Stimulated activated CD8-positive, alpha-beta memory T cell treated with anti-CD3 and anti-CD28 coated beads, Interleukin-4, amount 100 ng/mL, for 24 hours (primary cell): ENCODE measurements at regions not wholly inside any gene's neighbourhood (a gene's known extent, or its start where the extent isn't known, plus 50 kb on each side); places are given as distances from the start of the nearest gene placed in this dataset.
"Not testable (repeated sequence)": the region's sequence is repeated elsewhere in the genome, so short reads cannot be mapped to it uniquely, and the experiment has no call there.

Experiments
- DNase-seq: peaks from one replicate; pipeline ENCODE4 v3.0.0-alpha.2; 2020; ENCODE audit warnings: low read depth

DNA sequence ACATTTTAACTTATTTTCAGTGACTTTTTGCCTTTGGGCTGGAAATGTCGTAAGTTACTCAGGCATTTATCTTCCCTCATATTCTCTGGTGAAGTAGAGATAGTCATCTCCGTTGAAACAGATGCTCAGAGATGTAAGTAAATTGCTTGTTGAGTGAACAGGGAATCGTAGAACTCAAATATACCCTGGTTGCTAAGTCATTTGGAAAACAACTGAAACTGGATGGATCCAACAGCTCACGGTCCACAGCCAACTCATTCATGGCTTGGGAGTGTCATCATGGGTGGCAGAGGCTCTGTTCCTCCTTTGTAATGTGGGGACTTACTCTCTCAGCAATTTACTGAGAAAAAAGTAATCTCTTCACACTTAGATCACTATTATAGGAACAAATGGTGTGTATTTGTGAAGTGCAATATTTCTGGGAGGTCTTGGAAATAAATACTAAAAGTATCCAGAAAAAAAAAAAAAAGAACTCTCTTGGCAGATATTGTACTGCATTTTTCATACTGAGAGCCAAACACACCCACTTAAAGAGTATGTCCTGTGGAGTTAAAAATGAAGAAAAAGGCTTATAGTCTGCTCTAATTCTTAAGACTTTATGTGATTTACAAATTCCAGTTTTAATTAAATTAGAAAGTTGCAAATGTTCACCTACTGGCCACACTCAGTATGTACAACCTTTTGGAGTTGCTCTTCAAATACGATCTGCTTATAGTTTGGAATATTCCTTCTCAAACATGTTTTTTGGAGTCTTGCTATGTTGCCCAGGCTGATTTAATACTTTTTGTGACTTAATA is 107.4 kb downstream of the LEPR start:
- no peak for DNase-seq

DNA sequence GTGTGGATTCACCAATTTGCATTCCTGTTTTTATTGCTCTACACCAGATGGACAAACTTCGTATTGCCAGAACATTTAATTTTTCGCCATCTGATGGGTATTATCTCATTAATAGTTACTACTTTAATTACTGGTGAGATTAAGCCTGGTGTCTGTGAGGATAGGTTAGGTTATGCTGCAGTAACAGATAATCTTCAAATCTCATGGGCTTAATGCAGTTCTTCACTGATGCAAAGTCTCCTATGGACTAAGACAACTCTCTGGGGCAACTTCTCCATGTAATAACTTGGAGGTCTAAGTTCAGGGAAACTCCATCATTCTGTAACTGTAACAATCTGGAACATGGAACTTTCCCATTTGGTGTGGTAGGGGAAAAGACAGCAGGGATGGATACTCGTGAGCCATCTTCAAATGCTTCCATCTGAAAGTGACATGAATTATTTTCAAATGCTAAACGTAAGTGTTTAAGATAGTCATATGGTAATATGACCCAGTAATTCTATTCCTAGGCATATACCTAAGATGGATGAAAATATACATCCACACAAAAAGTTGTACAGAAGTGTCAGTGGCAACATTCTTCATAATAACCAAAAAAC is 111.6 kb downstream of the LEPR start:
- DNase-seq = no peak

DNA sequence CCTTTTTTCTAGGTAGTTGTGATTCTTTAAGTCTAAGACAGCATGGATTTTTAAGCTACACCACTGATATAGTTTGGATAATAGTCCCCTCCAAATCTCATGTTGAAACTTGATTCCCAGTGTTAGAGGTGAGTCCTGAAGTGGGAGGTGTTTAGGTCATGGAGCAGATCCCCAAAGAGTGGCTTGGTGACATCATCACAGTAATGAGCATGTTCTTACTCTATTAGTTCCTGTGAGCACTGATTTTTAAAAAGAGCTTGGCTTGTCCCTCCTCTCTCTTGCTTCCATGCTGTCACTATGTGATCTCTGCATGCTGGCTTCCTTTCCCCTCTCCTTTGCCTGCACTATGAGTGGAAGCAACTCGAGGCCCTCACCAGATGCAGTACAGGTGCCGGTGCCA is 115.5 kb downstream of the LEPR start:
- DNase-seq = no peak

DNA sequence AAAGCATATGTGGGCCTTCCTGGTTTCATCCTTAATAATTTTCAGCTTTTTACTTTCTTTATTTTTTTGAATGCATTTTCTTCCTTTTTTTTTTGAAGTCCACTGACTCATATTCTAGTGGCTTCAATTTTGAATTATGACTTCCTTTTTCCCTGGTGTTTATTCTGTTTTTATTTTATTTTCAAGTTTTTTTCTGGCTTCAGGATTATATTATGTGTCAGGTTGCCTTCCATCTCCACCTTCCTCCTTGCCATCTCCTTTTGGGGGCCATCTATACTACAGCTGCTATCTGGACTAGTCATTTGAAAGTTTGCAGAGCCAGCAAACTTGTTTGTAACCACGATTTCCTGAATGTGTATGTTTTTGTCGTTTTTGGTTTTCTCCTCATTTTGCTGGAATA is 117.6 kb downstream of the LEPR start:
- DNase-seq = no peak

DNA sequence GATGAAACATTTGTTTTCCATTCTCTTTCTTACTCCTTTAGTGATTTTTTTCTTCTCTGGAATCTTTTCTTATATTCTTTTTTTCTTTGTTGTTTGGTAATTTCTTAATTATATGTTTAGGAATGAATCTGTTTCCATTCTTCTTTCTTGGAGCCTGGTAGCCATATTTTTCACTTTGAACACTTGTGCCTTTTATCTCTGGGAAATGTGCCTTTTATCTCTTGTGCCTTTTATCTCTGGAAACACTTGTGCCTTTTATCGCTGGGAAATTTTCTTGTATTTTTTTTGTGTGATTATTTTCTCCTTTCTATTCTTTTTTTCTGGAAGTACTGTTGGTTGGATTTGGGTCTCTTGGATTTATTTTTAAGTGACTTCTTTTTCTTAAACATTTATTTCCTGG is 118.2 kb downstream of the LEPR start:
- DNase-seq = no peak

DNA sequence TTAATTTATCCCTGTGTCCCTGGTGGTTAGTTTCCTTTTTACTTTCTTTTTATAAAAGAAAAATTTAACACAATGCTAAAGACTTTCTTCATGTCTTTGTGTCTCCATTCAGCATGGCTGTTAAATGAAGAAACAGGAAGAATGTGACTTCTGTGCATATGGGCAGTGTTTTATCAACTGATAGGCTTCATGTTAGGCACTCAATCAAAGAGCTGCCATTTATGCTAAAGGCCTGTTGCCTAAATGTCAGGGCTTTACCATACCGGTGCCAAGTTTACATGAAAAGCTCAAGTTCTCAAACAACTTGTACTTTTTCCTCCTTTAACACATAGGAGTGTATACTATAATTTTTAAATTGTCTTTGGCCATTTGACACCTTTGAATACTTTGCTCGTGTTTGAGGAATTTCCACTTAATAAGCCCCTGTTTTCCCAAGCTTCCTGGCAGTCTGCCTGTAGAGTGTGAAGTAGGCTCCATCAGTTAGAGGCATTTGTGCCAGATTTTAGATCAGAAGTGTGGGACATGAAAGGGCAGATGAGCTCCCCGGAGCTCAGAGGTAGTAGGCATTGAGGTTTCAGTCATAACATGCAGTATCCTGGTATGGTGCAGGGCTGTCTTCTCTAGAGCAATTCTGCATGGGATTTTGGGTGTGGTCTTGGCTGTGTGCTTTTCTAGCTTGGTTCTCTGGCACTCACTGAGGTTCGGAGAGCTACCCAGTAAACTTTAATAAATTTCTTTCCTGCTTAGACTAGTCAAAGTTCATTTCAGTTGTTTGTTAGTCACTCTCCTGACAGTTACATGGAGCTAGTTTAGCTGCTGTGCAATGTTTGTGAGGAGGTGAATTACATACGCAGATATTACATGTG is 119.0 kb downstream of the LEPR start:
- DNase-seq = no peak

DNA sequence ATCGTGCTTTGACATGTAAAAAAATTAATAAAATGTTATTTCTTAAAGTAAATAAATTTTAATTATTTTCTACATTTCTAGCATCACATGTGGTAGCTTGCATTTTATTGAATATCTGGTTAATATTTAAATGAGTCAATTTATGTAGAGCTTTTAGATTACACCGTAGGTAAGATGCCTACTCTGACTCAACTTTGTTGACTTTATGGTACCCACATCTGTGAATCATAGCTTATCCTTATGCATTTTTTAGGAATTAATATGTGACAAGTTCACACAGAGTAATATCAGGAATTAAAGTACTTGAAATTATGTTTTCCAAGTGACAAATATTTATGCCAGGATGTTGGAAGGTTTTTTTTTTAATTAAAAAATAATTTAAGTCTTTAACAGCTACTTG is 120.7 kb downstream of the LEPR start:
- DNase-seq = no peak

DNA sequence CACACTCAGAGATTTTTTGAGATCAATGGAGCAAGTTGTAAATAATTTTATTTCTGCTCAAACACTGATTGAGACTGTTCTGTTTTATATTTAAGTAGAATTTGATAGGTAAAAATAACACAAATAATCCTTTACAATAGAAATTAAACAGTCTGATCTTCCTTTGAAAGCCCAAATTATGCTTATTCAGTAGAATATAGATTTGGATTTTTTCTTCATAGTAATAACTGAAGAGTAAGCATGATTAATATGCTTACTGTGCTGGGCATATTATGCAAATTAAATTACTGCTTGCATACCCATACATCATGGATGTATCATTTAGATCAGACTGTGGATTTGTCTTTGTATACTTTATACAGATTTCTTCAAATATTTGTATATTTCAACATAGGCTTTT is 121.4 kb downstream of the LEPR start:
- DNase-seq = no peak

DNA sequence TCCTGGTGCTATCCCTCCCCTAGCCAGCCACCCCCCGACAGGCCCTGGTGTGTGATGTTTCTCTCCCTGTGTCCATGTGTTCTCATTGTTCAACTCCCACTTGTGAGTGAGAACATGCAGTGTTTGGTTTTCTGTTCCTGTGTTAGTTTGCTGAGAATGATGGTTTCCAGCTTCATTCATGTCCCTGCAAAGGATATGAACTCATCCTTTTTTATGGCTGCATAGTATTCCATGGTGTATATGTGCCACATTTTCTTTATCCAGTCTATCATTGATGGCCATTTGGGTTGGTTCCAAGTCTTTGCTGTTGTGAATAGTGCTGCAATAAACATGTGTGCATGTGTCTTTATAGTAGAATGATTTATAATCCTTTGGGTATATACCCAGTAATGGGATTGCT is 122.1 kb downstream of the LEPR start:
- not testable (repeated sequence) for DNase-seq

DNA sequence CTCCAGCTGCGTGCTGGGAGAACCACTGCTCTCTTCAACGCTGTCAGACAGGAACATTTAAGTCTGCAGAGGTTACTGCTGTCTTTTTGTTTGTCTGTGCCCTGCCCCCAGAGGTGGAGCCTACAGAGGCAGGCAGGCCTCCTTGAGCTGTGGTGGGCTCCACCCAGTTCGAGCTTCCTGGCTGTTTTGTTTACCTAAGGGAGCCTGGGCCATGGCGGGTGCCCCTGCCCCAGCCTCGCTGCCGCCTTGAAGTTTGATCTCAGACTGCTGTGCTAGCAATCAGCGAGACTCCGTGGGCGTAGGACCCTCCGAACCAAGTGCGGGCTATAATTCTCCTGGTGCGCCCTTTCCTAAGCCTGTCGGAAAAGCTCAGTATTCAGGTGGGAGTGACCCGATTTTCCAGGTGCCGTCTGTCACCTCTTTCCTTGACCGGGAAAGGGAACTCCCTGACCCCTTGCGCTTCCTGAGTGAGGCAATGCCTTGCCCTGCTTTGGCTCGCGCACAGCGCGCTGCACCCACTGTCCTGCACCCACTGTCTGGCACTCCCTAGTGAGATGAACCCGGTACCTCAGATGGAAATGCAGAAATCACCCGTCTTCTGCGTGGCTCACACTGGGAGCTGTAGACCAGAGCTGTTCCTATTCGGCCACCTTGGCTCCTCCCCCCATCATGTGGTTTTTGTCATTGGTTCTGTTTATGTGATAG is 130.0 kb downstream of the LEPR start:
- not testable (repeated sequence) for DNase-seq

DNA sequence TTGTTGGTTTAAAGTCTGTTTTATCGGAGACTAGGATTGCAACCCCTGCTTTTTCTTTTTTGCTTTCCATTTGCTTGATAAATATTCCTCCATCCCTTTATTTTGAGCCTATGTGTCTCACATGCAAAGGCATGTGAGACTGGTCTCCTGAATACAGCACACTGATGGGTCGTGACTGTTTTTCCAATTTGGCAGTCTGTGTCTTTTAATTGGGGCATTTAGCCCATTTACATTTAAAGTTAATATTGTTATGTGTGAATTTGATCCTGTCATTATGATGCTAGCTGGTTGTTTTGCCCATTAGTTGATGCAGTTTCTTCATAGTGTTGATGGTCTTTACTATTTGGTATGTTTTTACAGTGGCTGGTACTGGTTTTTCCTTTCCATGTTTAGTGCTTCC is 132.0 kb downstream of the LEPR start:
- DNase-seq = not testable (repeated sequence)

DNA sequence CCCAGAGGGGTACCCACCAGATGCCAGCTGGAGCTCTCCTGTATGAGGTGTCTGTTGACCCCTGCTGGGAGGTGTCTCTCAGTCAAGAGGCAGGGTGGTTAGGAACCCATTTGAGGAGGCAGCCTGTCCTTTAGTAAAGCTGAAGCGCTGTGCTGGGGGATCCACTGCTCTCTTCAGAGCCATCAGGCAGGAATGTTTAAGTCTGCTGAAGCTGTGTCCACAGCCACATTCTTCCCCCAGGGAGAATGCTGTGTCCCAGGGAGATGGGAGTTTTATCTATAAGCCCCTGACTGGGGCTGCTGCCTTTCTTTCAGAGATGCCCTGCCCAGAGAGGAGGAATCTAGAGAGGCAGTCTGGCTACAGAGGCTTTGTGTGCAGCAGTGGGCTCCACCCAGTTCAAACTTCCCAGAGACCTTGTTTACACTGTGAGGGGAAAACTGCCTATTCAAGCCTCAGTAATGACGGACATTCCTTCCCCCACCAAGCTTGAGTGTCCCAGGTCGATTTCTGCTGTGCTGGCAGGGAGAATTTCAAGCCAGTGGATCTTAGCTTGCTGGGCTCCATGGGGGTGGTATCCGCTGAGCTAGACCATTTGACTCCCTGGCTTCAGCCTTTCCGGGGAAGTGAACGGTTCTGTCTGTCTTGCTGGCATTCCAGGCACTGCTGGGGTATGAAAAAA is 133.8 kb downstream of the LEPR start:
- not testable (repeated sequence) for DNase-seq

DNA sequence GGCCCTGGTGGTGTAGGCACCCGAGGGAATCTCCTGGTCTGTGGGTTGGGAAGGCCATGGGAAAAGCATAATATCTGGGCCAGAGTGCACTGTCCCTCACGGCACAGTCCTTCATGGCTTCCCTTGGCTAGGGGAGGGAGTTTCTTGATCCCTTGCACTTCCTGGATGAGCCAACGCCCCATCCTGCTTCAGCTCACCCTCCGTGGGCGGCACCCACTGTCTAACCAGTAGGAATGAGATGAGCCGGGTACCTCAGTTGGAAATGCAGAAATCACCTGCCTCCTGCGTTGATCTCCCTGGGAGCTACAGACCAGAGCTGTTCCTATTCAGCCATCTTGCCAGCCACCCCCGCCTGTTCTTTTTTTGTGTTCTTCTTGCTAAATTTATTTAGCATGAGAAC is 134.4 kb downstream of the LEPR start:
- no peak for DNase-seq

DNA sequence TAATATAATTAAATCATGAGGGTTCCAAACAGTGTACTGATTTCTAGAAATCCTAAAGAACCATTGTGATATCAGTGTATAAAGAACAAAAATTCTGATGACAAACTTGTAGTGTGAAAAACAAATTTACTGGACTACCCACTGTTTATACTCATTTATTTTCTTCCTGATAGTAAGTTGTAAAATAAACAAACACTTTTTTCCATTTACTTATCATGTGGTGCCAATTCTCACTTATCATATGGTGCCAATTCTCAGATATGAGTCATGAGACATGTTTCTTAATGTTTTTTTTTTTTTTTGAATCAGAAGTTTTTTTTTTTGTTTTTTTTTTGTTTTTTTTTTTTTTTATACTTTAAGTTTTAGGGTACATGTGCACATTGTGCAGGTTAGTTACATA is 137.7 kb downstream of the LEPR start:
- DNase-seq = no peak

DNA sequence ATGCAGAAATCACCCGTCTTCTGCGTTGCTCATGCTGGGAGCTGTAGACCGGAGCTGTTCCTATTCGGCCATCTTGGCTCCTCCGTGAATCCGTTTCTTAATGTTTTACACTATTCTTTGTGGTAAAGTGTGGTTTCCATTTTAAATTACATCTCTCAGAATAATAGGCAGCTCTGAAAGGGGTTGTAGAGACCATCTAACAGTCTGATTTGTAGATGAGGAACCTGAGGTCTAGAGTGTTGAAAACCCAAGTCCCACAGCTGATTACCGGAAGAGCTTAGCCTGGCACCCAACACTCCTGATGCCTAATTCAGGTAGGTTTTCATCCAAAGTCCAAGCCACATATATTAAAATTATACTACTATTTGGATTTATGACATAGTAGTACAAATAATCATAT is 144.0 kb downstream of the LEPR start:
- no peak for DNase-seq

DNA sequence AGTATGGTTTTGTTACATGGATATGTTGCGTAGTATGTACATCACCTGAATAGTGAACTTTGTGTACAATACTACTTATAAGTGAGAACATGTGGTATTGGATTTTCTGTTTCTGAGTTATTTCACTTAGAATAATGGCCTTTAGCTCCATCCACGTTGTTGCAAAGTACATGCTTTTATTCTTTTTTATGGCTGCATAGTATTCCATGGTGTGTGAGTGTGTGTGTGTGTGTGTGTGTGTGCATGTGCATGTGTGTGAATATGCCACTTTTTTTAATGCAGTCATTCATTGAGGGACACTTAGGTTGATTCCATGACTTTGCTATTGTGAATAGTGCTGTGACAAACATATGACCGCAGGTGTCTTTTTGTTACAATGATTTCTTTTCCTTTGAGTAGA is 147.8 kb downstream of the LEPR start:
- no peak for DNase-seq

DNA sequence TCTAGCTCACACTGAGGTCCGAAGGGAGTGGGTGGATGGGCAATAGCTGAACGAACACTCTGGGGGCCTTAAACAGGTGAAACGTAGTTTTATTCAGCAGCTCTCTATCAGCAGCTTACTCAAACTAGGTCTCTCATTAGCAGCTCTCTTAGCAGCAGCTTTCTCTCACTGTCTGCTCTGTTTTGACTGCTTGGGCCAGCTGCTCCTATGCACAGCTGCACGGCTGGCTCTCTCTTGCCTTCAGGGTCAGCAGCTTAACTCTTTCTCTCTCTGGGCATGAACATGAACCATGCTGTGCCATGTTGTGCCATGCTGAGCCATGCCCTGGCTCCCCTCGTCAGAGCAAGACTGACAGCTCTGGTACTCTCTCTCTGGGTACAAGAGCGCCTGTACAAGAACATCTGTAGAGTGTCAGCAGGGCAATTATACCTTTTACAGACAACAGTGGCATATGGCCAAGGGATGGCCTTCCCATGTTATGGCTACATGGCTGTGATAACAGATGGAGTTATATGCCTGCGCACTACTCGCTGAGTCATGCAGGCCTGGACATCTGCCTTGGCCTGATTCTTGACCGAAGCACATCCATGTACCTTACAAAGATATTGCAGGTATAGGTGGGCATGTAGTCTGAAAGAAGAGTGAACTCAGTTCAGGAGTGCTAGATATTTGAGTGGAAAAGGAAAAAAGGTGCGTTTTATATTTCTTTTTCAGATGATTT is 152.4 kb downstream of the LEPR start:
- DNase-seq = no peak

DNA sequence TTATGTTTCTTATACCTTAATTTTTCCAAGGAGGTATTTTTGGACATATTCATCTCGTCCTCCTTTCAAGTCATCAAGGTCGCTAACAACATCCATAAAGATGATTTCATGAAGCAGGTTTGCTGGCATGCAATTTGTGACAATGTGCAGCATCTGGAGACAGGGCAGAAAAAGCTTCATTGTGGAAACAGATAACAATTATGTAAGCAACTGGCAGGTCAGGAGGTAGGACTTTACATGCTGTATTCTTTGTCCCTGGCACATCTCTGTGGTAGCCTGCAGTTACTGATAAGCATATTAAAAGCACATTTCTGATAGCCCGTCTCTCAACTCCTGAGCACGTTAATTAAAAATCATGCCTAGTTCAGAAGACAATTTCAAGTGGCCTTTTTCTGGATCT is 156.8 kb downstream of the LEPR start:
- DNase-seq = no peak

DNA sequence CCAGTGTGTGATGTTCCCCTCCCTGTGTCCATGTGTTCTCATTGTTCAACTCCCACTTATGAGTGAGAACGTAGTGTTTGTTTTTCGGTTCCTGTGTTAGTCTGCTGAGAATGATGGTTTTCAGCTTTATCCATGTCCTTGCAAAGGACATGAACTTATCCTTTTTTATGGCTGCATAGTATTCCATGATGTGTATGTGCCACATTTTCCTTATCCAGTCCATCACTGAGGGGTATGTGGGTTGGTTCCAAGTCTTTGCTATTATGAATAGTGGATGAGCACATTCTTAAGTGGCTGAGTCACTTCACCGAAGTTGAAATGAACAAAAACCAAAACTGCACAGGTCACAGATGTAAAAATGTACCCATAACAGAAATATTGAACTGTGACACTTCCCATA is 157.5 kb downstream of the LEPR start:
- DNase-seq = not testable (repeated sequence)

DNA sequence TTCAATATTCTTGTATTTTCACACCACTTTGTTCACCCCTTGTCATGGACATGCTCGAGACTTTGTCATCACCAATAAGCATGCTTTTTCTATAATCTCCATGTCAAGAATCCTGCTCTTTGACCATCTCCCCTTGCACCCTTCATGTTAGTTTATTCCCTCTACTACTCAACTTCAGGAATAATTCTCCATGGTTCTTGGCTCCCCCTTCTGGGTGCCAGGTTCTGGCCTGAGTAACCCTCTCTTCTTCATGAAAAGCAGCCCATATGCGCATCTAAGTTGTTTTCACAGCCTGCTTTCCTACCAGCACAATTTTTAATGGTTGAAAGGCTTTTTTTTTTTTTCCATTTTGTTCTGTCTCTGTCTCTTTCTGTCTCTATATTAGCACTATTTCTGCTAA is 160.7 kb downstream of the LEPR start:
- no peak for DNase-seq

DNA sequence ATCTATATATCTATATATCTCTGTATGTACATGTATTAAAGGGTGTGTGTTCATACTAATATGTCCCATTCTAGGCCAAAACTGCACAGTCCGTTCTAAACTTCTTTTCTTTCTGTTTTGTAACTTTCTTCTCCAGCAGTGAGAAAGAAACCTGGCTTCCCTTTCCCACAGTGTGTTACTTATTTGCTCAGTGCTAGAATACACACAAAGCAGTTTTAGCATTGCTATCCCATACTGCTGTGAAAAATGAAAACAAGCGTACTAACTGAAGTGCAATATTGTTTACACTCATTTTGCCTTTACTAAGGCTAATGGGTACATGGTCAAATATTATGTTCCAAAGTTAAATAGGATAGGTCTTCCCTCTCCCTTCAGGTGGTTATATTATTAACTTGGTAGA is 163.9 kb downstream of the LEPR start:
- no peak for DNase-seq
